ENCODE measurements at regions not wholly inside any gene's neighbourhood (a gene's known extent, or its start where the extent isn't known, plus 50 kb on each side); places are given as distances from the start of the nearest gene placed in this dataset.

- no peak for DNase-seq (ENCODE audit: low spot score)
- TF ChIP-seq CTCF (IDR thresholded peaks at IDR 0.05; ENCODE audit: extremely low read depth, missing control alignments), result no peak
These were observed 57.2 kb downstream of the NKX6-1 start for GRCh38 chr4:84441758-84442377.

GRCh38 chr4:84439996-84440395 lies 59.1 kb downstream of the NKX6-1 start:
- TF ChIP-seq CTCF (IDR thresholded peaks at IDR 0.05; ENCODE audit: extremely low read depth, missing control alignments), result no peak
- no peak for DNase-seq (ENCODE audit: low spot score)

DNA sequence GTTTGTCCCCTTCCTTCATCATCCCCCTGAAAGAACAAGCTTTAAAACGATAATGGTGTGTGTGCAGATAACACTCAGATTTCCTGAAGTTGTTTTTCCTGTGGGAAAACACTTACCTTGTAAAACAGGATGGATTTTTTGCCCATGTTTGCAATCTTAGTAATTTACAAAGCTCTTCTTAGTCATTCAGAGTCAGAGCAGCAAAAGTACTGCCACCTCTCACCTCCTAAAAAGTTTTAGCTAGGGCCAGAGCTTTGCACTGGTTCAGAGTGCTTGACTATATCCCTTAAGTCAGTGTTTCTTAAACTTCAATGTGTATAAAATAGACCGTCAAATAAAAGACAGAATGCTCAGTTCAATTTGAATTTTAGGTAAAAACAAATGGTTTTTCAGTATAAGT lies 62.3 kb downstream of the NKX6-1 start:
- no peak for TF ChIP-seq CTCF (IDR thresholded peaks at IDR 0.05; ENCODE audit: extremely low read depth, missing control alignments)
- DNase-seq (ENCODE audit: low spot score), result no peak

- TF ChIP-seq CTCF (IDR thresholded peaks at IDR 0.05; ENCODE audit: extremely low read depth, missing control alignments), result no peak
- DNase-seq (ENCODE audit: low spot score), result no peak
These were observed 64.7 kb downstream of the NKX6-1 start for GRCh38 chr4:84434344-84434743.

DNA sequence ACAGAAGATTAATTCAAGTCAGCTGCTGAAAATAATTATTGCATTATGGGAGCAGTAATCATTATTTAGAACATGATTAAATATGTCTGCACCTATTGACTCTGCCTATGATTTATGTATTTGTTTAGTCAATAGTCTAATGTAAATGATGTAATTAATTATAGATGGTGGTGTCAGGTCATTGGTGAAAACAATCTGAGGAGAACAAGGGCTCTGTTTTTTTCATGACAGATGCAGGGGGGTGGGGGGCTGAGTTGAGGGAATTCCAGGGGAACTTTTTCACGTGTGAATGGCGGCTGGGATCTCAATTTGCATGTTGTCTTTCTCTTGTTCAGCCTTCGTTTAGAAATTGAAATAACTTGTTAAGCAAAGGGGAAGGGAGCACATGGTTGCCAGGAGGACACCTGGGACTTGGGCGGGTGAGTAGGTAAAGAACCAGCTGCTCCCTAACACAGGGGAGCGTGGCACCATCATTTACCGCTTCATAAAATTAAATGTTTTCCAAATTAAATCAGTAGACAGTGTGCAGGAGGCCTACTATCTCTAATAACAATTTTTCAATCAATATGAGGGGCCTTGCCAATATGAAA lies 65.4 kb downstream of the NKX6-1 start:
- no peak for DNase-seq (ENCODE audit: low spot score)
- TF ChIP-seq CTCF (IDR thresholded peaks at IDR 0.05; ENCODE audit: extremely low read depth, missing control alignments), result no peak

GRCh38 chr4:84432713-84433112 lies 66.4 kb downstream of the NKX6-1 start:
- DNase-seq (ENCODE audit: low spot score), result no peak
- TF ChIP-seq CTCF (IDR thresholded peaks at IDR 0.05; ENCODE audit: extremely low read depth, missing control alignments), result no peak

DNA sequence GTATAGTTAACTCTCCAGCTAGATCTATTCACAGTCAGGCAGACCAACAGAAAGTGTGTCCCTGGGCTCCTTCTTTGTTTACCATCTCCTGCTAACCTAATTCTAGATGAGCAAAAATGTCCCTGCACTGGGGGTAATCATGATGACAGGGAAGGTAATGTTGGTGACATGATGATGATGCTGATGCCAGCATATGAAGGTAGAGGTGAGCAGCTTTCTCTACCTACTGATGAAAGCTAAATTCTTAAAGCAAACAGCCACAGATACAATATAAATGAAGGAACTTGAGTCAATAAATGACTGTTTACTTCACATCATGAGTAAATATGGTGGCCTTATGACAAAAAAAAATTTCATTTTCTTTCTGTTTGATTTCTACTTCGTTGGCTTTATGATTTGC lies 78.5 kb downstream of the NKX6-1 start:
- no peak for TF ChIP-seq CTCF (IDR thresholded peaks at IDR 0.05; ENCODE audit: extremely low read depth, missing control alignments)
- no peak for DNase-seq (ENCODE audit: low spot score)
